IPS-18a (cell line): ENCODE measurements at regions not wholly inside any gene's neighbourhood (a gene's known extent, or its start where the extent isn't known, plus 50 kb on each side); places are given as distances from the start of the nearest gene placed in this dataset.

Experiments
- H3K27ac ChIP-seq: one replicate; pipeline ENCODE4 v1.5.1; 2013; ENCODE audit warnings: low read length
- H3K27me3 ChIP-seq: one replicate; pipeline ENCODE4 v1.6.1; 2013; ENCODE audit warnings: mild to moderate bottlenecking, low read length; ENCODE audit not compliant: control insufficient read depth, insufficient read depth
- H3K36me3 ChIP-seq: one replicate; pipeline ENCODE4 v1.6.1; 2013; ENCODE audit warnings: low read depth, low read length; ENCODE audit not compliant: control insufficient read depth
- H3K4me1 ChIP-seq: one replicate; pipeline ENCODE4 v1.6.1; 2013; ENCODE audit warnings: low read depth, low read length; ENCODE audit not compliant: control insufficient read depth
- H3K4me3 ChIP-seq: one replicate; pipeline ENCODE4 v1.5.1; 2013; ENCODE audit warnings: low read length
- H3K9ac ChIP-seq: one replicate; pipeline ENCODE4 v1.6.1; 2013; ENCODE audit warnings: mild to moderate bottlenecking, low read length, moderate library complexity
- H3K9me3 ChIP-seq: one replicate; pipeline ENCODE4 v1.6.1; 2013; ENCODE audit warnings: low read depth, low read length; ENCODE audit not compliant: control insufficient read depth

DNA sequence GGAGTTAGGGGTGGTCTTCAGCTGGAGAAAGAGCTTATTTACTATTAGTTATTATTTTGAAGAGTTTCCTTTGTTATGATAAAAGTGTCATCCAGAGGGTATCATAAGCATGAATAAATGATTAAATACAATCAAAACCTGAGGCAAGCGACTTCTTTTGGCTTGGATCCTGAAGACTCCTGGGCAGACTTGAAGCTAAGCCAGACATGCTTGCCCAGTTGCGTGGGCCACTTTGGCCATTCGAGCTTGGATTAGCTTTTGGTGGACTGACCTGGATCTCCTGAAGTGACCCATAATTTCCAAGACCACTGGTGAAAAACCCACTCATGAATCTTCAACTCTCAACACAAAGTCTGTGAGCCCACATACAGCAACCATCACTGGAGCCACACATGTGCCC, 335.8 kb downstream of the NR2F1-AS1 start:
- no peaks in the 10 kb centered on the region for H3K9me3 ChIP-seq
- no peak overlapping the region for H3K9ac ChIP-seq
- H3K27me3 ChIP-seq, result peaks cover 70% of the 10 kb centered on the region
- H3K4me1 ChIP-seq, result peaks cover 12% of the 10 kb centered on the region
- no peak overlapping the region for H3K4me3 ChIP-seq
- H3K27ac ChIP-seq, result no peak overlapping the region
- H3K36me3 ChIP-seq, result no peaks in the 10 kb centered on the region

DNA sequence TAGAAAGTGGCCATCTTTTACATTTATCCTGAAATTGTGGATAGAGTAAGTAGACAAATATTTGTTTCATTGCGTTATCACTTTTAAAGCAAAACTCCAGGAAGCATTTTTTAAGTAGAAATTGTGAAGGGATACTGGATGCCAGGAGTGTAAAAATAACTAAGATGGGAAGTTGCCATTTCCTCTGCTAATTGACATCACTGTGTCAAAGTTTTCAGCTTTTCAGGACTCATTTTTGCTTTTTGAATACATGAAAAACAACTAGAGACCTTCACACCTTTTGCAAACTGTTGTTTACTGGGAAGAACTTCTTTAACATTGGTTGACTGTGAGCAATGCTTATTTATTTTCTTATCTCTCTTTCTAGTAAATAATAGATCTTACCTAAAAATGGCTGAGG, 337.5 kb downstream of the NR2F1-AS1 start:
- Histone ChIP-seq H3K4me1 (peaks cover 12% of the 10 kb centered on the region), H3K4me3 (no peak overlapping the region), H3K27ac (no peak overlapping the region), H3K36me3 (no peaks in the 10 kb centered on the region), H3K9me3 (no peaks in the 10 kb centered on the region), H3K9ac (no peak overlapping the region), H3K27me3 (peaks cover 53% of the 10 kb centered on the region)

DNA sequence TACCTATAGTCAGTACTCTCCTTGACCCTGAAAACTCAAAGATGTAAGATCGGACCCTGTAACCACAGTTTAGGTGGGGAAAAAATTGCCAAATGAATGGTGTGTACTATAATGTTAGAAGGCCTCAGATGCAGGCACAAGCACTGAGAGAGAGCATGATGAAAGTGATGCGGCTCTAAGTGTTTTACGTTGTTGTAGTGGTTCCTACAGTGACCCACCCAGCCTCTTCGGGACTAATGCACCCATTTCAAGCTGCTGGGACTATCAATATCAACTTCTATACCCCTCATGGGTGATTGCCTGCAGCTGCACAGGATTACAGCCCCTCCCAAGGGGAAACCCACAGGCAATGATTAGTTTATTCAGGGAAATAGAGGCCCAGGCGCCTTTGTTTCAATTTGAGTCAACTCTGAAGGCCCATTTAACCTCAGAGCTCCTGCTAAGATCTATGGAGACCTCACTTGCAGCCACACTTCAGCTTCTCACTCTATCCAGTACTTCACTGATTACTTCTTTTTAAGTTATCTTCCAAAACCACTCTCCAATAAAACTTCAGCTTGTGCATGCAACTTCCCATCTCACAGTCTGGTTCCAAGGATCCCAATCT, 340.7 kb downstream of the NR2F1-AS1 start:
- Histone ChIP-seq H3K27me3 (peaks cover 22% of the 10 kb centered on the region), H3K9ac (no peak overlapping the region), H3K9me3 (no peaks in the 10 kb centered on the region), H3K36me3 (no peaks in the 10 kb centered on the region), H3K4me3 (no peak overlapping the region), H3K27ac (no peak overlapping the region), H3K4me1 (no peaks in the 10 kb centered on the region)

DNA sequence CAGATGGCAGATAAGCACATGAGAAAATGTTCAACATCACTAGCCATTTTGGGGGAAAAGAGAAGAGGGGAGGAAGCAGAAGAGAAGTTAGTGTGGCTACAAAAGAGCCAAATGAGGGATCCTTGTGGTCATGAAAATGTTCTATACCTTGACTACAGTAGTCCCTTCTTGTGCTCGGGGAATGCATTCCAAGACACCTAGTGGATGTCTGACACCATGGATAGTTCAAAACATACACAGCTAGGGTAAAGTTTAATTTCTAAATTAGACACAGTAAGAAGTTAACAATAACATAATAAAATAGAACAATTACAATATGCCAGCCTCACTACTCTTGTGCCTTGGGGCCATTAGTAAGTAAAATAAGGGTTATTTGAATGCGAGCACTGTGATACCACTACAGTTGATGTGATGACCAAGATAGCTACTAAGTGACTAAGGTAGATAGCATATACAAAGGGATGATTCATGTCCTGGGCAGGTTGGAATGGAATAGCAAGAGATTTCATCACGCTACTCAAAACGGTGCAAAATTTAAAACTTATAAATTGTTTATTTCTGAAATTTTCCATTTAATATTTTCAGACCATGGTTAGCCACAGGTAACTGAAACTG, 344.1 kb downstream of the NR2F1-AS1 start:
- H3K4me3 ChIP-seq, result no peak overlapping the region
- no peaks in the 10 kb centered on the region for H3K9me3 ChIP-seq
- no peaks in the 10 kb centered on the region for H3K36me3 ChIP-seq
- no peaks in the 10 kb centered on the region for H3K27me3 ChIP-seq
- H3K27ac ChIP-seq, result no peak overlapping the region
- no peaks in the 10 kb centered on the region for H3K4me1 ChIP-seq
- H3K9ac ChIP-seq, result no peak overlapping the region

DNA sequence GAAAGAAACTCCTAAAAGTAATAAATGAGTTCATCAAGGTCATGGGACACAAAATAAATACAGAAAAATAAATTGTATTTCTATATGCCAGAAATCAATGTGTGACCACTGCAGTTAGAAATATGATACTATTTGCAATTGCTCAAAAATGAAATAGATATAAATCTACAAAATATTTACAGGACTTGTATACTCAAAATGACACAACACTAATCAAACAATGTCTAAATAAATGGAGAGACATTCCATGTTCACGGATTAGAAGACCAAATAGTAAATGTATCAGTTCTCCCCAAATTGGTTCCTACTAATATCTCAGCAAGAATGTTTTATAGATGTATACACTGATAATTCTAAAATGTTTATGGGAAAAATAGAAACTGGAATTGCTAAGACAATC, 345.3 kb downstream of the NR2F1-AS1 start:
- H3K27ac ChIP-seq, result no peak overlapping the region
- H3K9ac ChIP-seq, result no peak overlapping the region
- no peaks in the 10 kb centered on the region for H3K36me3 ChIP-seq
- no peaks in the 10 kb centered on the region for H3K27me3 ChIP-seq
- no peak overlapping the region for H3K4me3 ChIP-seq
- H3K9me3 ChIP-seq, result no peaks in the 10 kb centered on the region
- H3K4me1 ChIP-seq, result no peaks in the 10 kb centered on the region

DNA sequence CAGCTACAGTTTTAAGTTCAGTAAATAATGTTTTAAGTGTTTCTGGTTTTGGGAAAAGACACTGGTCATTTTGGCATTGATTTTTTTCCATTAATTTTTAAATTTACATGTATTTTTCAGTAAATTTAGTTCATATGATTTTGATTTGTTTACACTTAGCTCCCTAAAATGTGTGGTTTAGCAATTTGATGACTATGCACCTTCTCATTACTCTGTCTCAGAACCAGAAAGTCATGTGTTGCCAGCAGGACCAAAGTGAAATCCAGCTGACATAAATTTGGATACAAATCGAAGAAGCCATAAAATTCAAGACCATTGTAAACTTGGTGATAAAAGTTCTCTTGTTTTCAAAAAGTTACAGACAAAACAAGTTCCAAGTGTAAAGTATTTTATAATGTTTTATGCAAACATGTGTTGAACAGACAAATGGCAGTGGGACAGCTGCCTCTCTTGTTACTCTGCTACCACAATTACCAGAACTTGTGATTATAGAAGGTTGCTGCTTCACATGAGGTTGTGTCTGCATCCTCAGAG, 354.8 kb downstream of the NR2F1-AS1 start:
- Histone ChIP-seq H3K9ac (no peak overlapping the region), H3K9me3 (no peaks in the 10 kb centered on the region), H3K27ac (no peak overlapping the region), H3K27me3 (no peaks in the 10 kb centered on the region), H3K4me3 (no peak overlapping the region), H3K36me3 (no peaks in the 10 kb centered on the region), H3K4me1 (no peaks in the 10 kb centered on the region)

DNA sequence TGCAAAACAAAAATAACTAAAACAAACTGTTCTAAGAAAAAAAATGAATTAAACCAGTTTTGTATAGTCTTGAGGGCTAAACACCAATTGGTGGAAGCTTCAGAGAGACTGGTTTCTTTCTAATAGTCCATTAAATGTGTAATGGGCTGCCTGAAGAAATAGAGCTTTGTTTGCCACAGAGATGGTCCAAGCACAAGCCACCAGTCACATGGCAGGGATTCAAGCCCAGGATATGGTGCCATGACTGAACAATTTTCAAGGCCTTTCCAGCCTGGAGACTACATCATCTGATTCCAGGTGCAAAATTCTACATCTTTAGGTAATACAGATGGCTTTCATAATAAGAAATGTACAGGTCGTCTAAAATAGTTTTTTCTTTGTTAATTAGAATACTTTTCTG, 355.3 kb downstream of the NR2F1-AS1 start:
- no peaks in the 10 kb centered on the region for H3K9me3 ChIP-seq
- no peaks in the 10 kb centered on the region for H3K4me1 ChIP-seq
- H3K27ac ChIP-seq, result no peak overlapping the region
- H3K9ac ChIP-seq, result no peak overlapping the region
- H3K4me3 ChIP-seq, result no peak overlapping the region
- H3K27me3 ChIP-seq, result no peaks in the 10 kb centered on the region
- no peaks in the 10 kb centered on the region for H3K36me3 ChIP-seq

DNA sequence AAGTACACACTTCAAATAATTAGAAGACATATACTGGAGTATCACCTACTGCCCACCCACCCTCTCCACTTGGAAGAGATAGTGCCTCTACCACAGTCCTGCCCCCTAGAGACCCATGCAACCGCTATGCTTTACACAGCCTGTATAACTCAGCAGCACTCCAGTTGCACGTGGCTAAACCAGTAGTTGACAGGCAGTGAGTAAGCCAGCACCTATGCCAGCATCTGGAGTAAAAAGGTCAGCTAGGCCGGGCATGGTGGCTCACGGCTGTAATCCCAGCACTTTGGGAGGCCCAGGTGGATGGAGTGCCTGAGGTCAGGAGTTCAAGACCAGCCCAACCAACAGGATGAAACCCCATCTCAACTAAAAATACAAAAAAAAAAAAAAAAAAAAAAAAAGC, 356.4 kb downstream of the NR2F1-AS1 start:
- H3K9me3 ChIP-seq, result no peaks in the 10 kb centered on the region
- no peak overlapping the region for H3K4me3 ChIP-seq
- no peak overlapping the region for H3K9ac ChIP-seq
- H3K27me3 ChIP-seq, result no peaks in the 10 kb centered on the region
- no peak overlapping the region for H3K27ac ChIP-seq
- H3K36me3 ChIP-seq, result no peaks in the 10 kb centered on the region
- no peaks in the 10 kb centered on the region for H3K4me1 ChIP-seq

DNA sequence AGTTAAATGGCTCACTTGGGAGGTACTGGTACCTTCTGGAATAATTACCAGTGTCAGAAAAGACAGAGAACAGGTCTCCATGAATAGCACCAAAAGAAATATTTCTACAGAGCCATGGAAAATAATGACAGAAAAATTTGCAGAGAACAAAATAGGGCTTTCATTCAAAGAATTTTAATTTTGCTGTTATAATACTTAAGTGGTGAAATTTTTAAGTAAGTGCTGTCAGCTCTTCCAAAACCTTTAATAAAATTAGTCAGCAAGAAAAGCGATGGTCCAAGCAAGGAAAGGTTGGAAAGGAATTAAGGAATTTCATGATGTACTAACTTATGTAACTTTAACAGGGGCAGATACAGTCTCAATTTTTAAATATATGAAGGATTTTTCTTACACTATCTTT, 359.2 kb downstream of the NR2F1-AS1 start:
- H3K36me3 ChIP-seq, result no peaks in the 10 kb centered on the region
- no peak overlapping the region for H3K9ac ChIP-seq
- no peak overlapping the region for H3K27ac ChIP-seq
- H3K27me3 ChIP-seq, result no peaks in the 10 kb centered on the region
- no peaks in the 10 kb centered on the region for H3K9me3 ChIP-seq
- no peak overlapping the region for H3K4me3 ChIP-seq
- no peaks in the 10 kb centered on the region for H3K4me1 ChIP-seq

DNA sequence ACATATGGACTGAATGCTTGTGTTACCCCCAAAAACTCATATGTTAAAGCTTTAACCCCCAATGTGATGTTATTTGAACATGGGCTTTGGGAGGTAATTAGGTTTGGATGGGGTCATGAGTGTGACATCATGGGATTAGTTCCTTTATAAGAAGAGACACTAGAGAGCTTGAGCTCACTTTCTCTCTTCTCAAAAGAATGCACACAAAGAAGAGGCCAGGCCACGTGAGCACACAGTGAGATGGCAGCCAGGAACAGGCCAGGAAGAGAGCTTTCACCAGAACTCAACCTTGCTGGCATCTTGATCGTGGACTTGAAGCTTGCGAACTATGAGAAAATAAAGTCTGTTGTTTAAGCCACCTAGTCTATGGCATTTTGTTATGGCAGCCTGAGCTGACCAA, 360.6 kb downstream of the NR2F1-AS1 start:
- Histone ChIP-seq H3K9me3 (no peaks in the 10 kb centered on the region), H3K4me1 (no peaks in the 10 kb centered on the region), H3K9ac (no peak overlapping the region), H3K36me3 (no peaks in the 10 kb centered on the region), H3K27me3 (no peaks in the 10 kb centered on the region), H3K4me3 (no peak overlapping the region), H3K27ac (no peak overlapping the region)

DNA sequence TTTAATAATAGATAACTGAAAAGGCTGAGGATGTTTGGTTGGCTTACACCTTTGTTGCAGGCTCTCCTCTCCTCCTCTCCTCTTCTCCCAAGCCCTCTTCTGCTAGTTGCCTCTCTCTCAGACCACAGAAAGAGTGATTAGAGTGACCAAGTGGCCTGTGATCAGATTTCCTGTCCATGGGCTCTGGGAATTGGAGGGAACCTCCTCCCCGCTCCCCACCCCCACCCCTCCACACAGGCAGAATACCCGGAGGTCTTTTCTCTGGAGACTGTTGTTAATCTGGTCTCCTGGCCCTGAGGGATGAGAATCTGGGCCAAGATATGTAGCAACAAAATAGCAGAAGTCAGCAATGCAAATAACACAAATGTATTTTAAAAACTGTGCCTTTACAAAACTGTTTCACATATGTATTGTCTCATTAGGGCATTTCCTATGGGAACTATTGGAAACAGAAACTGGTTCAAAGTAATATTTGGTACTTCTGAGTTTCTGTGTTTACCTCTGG, 361.3 kb downstream of the NR2F1-AS1 start:
- H3K27me3 ChIP-seq, result no peaks in the 10 kb centered on the region
- no peaks in the 10 kb centered on the region for H3K36me3 ChIP-seq
- H3K4me3 ChIP-seq, result no peak overlapping the region
- H3K9ac ChIP-seq, result no peak overlapping the region
- H3K9me3 ChIP-seq, result no peaks in the 10 kb centered on the region
- no peak overlapping the region for H3K27ac ChIP-seq
- no peaks in the 10 kb centered on the region for H3K4me1 ChIP-seq
